IPS DF 4.7 (cell line): ENCODE measurements at regions not wholly inside any gene's neighbourhood (a gene's known extent, or its start where the extent isn't known, plus 50 kb on each side); places are given as distances from the start of the nearest gene placed in this dataset.

Experiments
- DNase-seq: peaks from one replicate; pipeline ENCODE4 v3.0.0-alpha.2; 2013; ENCODE audit warnings: low spot score; ENCODE audit errors: extremely low read depth

DNA sequence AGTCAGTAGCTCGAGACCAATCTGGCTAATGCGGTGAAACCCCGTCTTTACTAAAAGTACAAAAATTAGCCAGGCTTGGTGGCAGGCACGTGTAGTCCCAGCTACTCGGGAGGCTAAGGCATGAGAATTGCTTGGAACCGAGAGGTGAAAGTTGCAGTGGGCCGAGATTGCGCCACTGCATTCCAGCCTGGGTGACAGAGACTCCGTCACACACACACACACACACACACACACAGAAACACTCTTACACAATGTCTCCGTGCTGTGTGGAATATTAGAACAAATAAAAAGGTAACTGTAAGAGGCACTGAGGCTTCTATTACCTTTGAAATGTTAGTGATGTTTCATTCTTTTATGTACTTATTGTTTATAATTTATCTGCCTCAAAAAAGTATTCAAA, 326.6 kb downstream of the GPAT3 start:
- DNase-seq, result no peak

DNA sequence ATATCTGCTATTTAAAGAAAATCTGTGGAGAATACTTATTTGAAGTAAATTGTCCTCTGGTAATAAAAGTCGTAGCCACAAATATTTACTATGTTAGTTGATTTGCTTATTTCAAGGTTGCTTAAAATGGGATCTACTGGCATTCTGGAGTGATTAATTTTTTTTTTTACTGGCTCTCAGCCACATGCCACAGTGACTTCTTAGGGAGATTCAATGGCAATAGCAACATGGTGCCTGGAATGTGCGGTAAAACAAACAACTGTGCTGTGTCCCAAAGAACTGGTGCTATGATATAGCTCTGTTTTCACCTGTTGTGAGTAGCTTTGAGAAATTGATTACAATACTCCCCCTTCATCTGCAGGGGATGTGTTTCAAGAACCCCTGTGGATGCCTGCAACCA, 324.3 kb downstream of the GPAT3 start:
- DNase-seq, result no peak

DNA sequence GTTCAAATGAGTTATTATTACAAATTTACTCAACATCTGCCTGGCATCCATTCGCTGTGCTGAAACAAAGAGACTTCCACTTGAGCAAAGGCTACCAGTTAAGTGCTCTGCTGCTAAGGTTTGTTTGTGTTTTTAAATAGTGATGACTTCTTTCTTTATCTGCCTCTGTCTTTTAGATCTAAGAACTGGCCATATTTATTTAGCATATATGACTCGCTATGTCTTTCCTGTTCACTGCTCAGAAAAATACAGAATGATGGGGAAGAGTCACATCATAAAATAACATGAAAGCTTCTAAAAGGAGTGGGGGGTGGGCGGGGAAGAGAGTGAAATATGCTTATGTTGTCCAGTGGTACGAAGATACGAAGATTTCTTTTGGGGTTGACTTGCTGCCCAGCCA, 322.2 kb downstream of the GPAT3 start:
- no peak for DNase-seq

DNA sequence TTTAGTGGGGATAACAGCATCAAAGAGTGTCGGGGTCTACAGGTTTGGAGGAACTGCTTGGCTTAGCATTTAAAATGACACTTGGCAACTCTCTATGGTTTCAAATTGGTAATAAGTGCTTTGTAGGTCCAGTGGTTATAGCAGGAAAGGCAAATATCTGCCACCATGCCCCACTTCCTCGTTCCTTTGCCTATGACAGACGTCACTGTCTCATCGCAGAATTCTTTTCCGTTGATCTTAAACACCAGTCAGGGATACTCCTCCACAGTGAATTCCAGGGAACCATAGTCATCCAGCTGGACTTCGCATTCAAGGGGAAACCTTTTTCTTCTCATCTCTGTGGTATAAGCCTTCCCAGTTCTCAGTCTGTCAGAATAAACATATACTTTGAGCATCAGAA, 319.1 kb downstream of the GPAT3 start:
- no peak for DNase-seq

DNA sequence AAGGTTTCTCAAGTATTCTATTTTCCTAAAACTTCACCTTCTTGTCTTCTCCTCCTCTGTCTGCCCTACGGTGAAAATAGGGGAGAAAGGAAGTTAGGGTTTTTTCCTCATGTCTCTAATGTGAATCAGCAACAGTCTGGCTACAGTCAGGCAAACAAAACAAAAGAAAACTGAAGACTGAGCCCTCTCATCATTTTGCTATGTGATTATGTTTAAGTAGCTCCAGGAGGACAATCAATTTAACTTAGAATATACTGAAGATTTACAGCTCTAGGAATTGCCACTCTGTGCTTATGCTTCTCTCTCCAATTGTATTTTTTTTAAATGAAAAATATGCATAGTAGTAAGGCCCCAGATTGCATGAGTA, 316.2 kb downstream of the GPAT3 start:
- DNase-seq, result no peak

DNA sequence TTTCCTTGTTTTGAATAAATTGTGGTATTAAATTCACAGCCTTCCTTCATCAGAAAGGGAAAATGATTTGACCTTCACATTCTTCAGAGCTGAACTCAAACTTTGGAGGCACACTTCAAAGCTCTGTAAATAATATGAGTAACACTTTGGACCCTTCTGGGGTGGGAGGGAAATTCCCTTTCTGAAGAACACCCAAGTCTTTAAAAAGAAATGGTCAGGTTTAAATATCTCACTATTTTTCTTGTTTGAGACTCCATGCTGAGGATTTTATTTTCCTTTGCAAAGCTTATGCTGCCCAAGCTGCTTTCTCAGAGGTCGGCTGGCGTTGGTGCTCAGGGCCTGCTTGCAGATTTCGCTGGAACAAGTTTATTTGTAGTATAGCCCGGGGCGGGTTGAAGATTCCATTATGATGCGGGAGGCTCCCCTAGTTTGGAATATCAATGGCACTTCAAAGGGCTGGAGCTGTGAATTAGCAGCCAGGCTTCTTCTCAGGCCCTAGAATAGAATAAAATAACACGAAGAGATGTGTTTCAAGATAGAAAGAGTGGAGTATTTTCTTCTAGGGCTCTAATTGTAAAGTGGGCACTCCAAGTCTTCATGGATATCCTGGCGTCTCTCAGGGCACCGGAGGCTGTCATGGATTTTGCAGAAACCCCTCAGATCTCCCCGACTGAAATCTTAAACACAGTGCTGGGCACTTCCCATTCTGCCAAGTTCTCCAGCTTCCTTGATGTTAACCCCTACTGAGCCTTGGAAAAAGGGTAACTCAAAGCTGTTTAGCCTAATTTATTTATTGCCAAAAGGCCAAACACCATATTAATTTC, 315.6 kb downstream of the GPAT3 start:
- peak; percentile 53 for DNase-seq

DNA sequence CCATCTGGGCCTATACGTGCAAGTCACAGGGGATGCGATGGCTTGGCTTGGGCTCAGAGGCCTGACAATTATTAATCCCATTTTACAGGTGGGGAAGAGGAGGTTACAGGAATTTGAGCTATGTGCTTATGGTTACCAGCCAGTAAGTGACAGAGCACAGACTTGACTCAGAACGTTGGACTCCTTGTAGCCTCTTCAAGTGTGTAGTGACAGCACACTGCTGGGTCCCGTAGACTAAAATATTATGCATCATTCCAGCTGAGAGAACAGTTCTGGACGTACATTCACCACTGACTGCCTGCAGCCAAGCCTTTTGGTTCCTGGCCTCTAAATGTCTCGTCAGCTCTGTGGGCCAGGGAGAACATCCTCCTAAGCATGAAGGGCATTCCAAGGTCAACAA, 314.5 kb downstream of the GPAT3 start:
- no peak for DNase-seq

DNA sequence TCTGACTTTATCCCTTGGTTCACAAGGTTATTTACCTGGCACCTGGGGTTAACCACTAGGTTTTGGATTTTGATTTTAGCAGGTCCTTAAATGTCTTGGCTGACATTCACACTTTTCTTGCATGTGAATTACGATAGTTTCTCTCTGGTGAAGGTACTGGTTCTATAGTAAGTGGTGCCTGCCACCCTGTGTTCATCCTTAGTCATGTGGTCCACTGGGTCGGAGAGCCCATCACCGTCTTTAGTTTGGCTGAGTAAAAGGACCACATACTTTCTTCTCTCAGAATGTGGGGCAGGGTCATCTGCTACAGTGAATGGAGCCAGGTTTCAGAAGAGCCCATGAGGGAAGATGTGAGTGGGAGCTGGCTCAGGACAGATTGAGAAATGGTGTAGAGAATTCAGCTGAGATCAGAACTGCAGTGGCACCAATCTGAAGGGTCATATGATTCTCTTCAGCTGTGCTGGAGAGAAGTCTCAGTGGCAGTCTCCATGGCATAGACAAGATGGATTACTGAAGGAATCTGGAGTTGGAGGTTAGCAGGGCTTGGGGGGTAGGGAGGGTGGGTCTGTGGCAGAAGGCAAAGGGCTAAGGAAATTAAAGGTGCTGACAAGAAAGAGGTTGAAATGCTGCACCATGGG, 310.4 kb downstream of the GPAT3 start:
- no peak for DNase-seq

DNA sequence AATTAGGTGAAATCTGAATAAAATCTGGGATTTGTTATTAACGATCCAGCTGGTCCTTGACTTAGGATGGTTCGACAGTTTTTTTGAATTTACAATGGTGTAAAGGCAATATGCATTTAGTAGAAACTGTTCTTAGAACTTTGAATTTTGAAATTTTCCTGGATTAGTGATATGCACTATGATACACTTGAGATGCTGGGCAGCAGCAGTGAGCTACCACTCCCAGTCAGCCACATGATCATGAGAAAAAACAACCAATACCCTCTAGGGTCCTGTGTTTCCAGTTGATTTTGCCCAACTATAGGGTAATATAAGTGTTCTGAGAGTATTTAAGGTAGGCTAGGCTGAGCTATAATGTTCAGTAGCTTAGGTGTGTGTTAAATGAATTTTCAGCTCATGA, 303.7 kb downstream of the GPAT3 start:
- no peak for DNase-seq

DNA sequence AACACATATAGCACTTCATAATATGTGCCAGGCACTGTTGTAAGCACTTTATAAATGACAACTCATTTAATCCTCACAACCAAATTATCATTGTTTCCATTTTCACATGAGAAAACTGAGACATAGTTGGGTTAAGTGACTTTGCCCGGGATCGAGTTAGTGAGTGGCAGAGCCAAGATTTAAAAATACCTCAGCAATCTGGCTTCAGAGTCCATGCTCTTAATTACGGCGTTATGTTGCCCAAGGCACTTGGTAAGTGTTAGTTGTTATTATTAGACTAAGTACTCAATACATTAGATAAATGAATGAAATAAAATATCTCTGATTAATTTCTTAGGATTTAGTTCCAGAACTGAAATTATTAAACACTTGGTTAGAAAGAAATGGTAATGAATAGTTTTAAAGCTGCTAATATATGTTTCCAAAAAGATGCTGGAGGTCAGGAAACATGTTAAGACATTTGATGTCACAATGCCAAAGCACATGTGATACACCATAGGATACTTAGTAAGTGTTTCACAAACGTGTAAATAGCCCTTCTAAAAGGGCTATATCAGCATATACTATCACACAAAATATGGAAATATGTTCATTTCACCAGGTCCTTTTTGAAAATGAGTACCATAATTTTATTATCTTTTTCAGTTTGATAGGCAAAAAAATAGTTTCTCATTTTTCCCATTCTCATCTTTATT, 301.9 kb downstream of the GPAT3 start:
- DNase-seq, result no peak

DNA sequence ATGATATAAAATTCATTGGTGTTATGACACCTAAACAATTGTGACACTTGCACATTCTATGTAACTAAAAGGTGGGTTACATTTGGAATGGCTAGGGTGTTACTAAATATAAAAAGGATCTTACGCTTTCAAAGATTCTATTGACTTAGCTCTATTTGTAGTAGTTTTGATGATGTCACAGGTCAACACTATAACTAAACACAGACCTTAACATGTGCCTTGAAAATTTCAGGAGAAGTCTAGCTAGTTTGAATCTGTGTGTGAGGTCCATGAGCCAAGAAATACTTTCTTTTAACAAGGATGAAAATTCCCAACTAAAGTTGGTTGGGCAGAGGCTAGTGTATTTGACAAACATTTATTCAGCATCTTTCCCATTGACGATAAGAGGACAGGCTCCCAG, 298.0 kb downstream of the GPAT3 start:
- DNase-seq, result no peak

DNA sequence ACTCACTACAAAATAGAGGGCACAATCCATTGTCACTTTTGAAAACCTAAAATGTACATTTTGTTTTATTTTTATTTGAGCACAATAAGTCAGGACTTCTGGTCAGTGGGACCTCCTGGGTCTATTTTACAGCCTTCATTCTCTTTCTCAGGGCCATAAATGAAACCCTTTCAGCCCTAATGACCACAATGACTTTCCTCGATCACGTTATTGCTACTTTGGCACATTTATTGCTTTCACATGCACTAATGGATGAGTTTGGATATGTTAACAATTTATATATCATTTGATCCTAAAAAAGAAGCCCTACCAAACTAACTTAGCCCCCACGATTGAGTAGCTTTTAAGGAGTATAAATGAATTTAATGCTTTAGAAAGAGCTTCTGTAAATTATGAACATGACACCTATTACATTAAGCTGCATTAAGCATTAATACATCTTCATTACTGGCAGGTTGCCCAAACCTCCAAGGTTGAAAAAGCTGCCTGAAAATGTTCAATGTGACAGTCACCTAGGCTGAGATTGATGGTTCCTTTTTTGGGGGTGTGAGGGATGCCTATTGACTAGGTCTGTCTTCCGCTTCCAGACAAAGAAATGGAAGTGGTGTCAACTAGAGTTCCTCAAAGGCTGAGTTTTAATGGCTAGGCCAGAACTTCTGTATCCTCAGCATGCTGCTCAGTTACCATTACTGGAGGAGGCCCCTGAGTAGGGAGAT, 296.4 kb downstream of the GPAT3 start:
- DNase-seq, result no peak

DNA sequence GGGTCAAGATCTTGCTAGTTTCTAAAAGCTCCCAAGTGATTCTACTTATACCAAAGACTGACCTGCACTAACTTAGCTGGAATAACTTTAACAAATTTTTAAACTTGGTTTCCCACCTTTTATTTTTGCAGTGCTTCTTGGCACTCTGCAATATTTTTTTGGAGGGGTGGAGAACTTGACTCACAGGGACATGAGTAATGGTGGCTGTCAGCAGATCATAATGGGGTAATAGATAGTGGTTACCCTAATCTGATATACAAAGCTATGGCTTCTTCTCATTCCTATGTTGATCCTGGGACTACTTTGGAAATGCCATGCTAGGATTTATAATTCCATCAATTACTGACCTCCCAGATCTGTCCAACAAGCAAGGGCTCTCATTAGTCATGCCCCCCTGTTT, 295.7 kb downstream of the GPAT3 start:
- no peak for DNase-seq

DNA sequence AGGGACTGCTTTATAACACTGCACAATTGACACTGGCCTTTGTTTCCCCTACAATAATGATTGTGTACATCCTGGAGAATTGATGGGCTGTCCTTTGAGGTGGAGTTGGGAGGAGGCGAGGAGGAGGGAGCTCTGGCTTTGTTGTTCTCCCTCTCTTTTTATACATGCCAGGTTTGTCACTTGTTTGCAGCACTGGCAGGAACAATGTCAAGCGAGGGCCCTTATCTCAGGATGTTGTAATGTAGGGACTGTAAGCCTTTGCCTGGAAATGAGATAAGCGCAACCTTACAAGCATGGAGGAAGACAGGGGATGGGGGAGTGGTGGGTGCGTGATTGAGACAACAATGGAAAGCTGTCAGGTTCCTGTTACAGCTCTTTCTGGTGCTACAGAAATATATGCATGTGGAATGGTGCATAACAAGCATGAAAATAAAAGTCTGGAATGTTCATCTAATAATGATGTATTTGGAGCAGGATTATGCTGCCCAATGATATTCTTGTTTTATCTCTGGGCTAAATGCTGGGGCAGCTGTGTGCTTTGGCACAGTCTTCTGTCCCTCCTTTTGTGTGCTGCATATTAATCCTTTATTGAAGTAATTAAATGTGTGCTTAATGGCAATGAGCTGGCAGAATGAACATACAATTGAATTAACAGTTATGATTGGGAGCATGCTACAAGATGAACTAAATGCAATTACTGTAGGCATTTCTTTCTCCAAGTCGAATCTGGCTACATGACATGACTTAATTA, 294.4 kb downstream of the GPAT3 start:
- no peak for DNase-seq

DNA sequence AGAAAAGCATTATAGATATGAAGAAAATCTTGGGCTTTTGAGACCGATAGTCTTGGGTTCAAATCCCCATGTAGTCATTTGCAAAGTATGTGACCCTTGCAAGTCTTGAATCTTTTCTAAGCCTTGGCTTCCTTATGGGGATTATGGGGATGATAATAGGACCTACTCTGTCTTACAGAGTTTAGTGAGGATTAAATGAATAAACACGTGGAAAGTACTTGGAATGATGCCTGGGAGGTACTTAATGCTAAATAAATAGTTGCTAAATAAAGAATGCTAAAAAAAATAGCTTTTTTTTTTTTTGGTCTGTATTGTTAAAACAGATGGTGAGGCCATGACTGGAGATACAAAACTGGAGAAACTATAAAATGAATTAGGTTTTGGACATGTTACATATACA, 292.7 kb downstream of the GPAT3 start:
- DNase-seq, result no peak

DNA sequence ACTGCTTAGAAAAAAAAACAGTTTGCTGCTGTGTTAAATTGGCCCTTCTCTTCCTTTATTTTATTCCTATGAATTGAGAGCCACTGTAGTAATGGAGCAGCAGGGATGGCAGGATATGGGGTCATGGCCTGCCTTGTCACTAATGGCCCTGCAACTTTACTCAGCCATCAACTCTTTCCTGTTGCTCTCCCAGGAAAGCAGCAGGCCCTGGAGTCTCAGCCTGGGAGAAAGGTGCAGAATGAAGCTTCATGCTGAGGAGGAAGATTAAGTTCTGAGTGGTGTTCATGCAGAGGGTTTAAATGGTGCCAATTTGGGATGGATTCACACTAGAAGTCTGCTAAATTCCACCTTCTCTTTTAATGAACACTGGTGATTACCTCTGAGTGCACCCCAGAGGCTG, 285.6 kb downstream of the GPAT3 start:
- no peak for DNase-seq

DNA sequence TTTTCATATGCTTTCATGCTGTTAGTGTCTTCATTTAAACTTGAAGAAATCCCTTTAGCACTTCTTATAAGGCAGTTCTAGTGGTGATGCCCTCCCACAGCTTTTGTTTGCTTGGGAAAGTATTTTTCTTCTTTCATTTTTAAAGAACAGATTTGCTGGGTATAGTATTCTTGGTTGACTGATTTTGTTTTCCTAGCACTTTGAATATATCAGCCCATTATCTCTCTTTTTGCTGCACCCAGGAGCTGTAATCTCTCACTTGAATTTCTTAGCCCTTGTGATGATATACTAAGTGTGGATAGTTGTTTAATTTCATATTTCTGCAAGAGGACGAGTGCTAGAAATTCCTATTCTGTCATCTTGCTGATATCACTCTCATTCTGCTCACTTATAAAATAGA, 283.7 kb downstream of the GPAT3 start:
- no peak for DNase-seq

DNA sequence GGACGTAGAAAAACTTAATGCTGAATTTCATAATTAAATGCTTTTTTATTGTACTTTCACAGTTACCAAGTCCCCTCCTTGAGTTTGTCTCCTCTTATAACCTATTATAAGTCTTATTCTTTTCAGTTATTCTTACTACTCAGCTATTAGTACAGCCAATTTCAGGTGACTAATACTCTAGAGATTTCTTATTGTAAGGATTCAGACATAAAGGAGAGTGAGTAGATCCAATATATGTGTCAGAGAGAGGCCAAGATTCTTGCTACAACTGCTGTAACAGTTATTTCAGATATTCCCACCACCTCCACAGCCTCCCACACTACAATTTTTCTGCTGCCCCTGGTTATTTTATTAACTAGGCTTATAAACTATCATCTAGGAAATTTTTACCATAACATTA, 274.5 kb downstream of the GPAT3 start:
- no peak for DNase-seq

DNA sequence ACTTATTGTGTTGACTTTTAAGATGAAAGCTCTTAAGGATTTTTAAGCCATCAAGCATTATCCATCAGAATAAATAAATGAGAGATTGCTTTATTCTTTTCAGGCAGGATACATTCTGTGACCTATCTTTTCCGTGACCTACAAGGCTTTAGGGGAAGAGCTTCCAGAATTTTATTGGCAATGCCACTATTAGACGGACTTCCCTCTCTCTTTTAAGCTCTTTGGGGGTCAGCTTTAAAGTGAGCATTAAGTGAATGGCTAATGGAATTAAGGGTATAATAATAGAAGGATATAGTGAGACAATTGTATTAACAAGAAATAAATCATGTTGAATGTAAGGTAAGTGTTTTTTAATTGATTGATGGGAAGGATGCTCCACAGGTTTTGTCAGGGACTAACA, 273.7 kb downstream of the GPAT3 start:
- no peak for DNase-seq

DNA sequence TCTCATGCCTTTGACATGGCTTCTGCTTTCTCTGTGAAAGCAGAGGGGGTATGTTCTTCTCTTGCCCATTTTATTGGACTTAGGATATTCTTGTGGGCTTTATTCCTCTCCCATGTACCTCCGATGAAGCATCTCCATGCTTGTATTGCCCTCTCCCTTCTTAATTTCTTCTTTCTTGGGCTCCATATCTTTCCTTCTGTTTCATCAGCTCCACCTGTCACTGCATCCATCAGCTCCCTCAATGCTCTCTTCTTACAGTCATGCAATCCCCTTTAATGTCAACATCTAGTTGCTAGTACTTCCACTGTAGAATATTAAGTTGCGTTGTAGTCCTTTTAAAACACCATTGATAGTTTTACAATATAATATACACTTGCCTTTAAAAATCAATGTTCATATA, 257.6 kb downstream of the GPAT3 start:
- no peak for DNase-seq

DNA sequence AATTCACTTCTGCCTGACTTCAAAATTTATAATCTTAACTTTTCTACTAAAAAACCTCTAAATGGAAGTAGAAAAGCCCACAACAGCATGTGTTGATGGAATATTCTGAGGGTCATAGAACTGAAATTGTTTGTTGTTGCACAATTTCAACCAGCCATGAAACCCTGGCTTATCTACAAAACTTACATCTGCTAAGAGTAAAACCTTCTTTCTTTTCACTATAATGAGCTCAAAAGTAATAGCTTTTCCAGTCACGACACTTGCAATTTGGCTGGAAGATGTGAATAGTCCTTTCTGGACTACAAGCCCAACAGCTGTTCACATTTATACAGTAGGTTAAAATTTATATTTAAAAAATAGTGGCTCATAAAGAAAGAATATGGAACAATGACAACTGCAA, 250.0 kb downstream of the GPAT3 start:
- no peak for DNase-seq
